WTC11 (cell line): ENCODE measurements at regions not wholly inside any gene's neighbourhood (a gene's known extent, or its start where the extent isn't known, plus 50 kb on each side); places are given as distances from the start of the nearest gene placed in this dataset.

Experiments used
- ATAC-seq: fragments of 200-7000 bp; cut with Tn5 transposase; 2 replicates; pipeline ENCODE4 v1.10.0; 2021; ENCODE audit warnings: mild to moderate bottlenecking, moderate library complexity
- CTCF ChIA-PET: fragments of 300-600 bp; sonication (Branson Sonifier 250); formaldehyde crosslinking; loops from one replicate; lab custom pipeline; 2021; ENCODE audit warnings: antibody characterized with exemption; lab: Charles Lee
- POLR2A ChIA-PET: fragments of 350-600 bp; sonication (Branson Sonifier 250); formaldehyde crosslinking; loops from one replicate; lab custom pipeline; 2021; ENCODE audit warnings: antibody characterized with exemption; lab: Charles Lee
- DNase-seq: peaks from one replicate; pipeline ENCODE4 v3.0.0; 2021; ENCODE audit warnings: low spot score
- H3K27ac Mint-ChIP-seq: 2 replicates; pipeline ENCODE4 v1.8.0; 2021; ENCODE audit warnings: mixed read lengths
- H3K27me3 Mint-ChIP-seq: 2 replicates; pipeline ENCODE4 v1.8.0; 2021; ENCODE audit warnings: low read depth, mild to moderate bottlenecking, moderate library complexity, mixed read lengths
- H3K36me3 Mint-ChIP-seq: 2 replicates; pipeline ENCODE4 v1.8.0; 2021; ENCODE audit warnings: mixed read lengths
- H3K4me1 Mint-ChIP-seq: 2 replicates; pipeline ENCODE4 v1.8.0; 2022; ENCODE audit warnings: mixed read lengths
- H3K4me3 Mint-ChIP-seq: 2 replicates; pipeline ENCODE4 v1.8.0; 2021; ENCODE audit warnings: mild to moderate bottlenecking, moderate library complexity, mixed read lengths
- H3K9me3 Mint-ChIP-seq: 2 replicates; pipeline ENCODE4 v1.8.0; 2021; ENCODE audit warnings: mixed read lengths
- E2F4 ChIP-seq: sonication (generic); formaldehyde crosslinking; IDR thresholded peaks from 2 replicates; pipeline ENCODE4 v1.8.1; 2022; ENCODE audit warnings: low read depth, mild to moderate bottlenecking, moderate library complexity, missing genetic modification reagents, borderline replicate concordance
- E2F5 ChIP-seq: sonication (generic); formaldehyde crosslinking; IDR thresholded peaks from 2 replicates; pipeline ENCODE4 v1.8.1; 2022; ENCODE audit warnings: mild to moderate bottlenecking, moderate library complexity, missing genetic modification reagents
- ELF4 ChIP-seq: sonication (generic); formaldehyde crosslinking; IDR thresholded peaks from 2 replicates; pipeline ENCODE4 v1.8.1; 2022; ENCODE audit warnings: low read depth, mild to moderate bottlenecking, moderate library complexity, missing genetic modification reagents
- GRHL2 ChIP-seq: fragments of 250-450 bp; sonication (Bioruptor Pico); IDR thresholded peaks from 2 replicates; pipeline ENCODE4 v1.8.0; 2022; ENCODE audit warnings: mild to moderate bottlenecking, moderate library complexity; ENCODE audit not compliant: insufficient replicate concordance, severe bottlenecking
- JAZF1 ChIP-seq: fragments of 250-450 bp; sonication (Bioruptor Pico); IDR thresholded peaks from 2 replicates; pipeline ENCODE4 v1.9.0; 2021; ENCODE audit warnings: moderate library complexity, mild to moderate bottlenecking, inconsistent platforms
- JUN ChIP-seq: sonication (generic); formaldehyde crosslinking; IDR thresholded peaks from 2 replicates; pipeline ENCODE4 v1.8.0; 2023; ENCODE audit warnings: mild to moderate bottlenecking, missing genetic modification reagents
- MLX ChIP-seq: sonication (generic); formaldehyde crosslinking; IDR thresholded peaks from 2 replicates; pipeline ENCODE4 v1.8.1; 2023; ENCODE audit warnings: mild to moderate bottlenecking, missing genetic modification reagents, moderate library complexity
- PRDM15 ChIP-seq: sonication (generic); formaldehyde crosslinking; IDR thresholded peaks from 2 replicates; pipeline ENCODE4 v1.8.0; 2022; ENCODE audit warnings: missing genetic modification reagents
- SOX15 ChIP-seq: fragments of 250-450 bp; sonication (Bioruptor Pico); IDR thresholded peaks from 2 replicates; pipeline ENCODE4 v1.9.0; 2021; ENCODE audit warnings: mild to moderate bottlenecking
- STAT6 ChIP-seq: sonication (generic); formaldehyde crosslinking; conservative IDR thresholded peaks from 2 replicates; pipeline ENCODE4 v1.8.1; 2023; ENCODE audit warnings: mild to moderate bottlenecking, low read depth, missing genetic modification reagents, moderate library complexity
- TCF7 ChIP-seq: sonication (generic); formaldehyde crosslinking; IDR thresholded peaks from 2 replicates; pipeline ENCODE4 v1.8.0; 2022; ENCODE audit warnings: mild to moderate bottlenecking, low read depth, missing genetic modification reagents, moderate library complexity
- TEAD1 ChIP-seq: sonication (generic); formaldehyde crosslinking; IDR thresholded peaks from 2 replicates; pipeline ENCODE4 v1.8.0; 2022; ENCODE audit warnings: mild to moderate bottlenecking, missing genetic modification reagents
- ZNF121 ChIP-seq: sonication (generic); formaldehyde crosslinking; IDR thresholded peaks from 2 replicates; pipeline ENCODE4 v1.8.0; 2023; ENCODE audit warnings: missing genetic modification reagents
- ZNF425 ChIP-seq: fragments of 250-450 bp; sonication (Bioruptor Pico); conservative IDR thresholded peaks from 2 replicates; pipeline ENCODE4 v1.9.0; 2021; ENCODE audit warnings: mild to moderate bottlenecking

GRCh38 chr3:124243177-124243859 lies 251.4 kb upstream of the ROPN1 start:
- ChIA-PET CTCF (no interaction called here), POLR2A (no interaction called here)
- no peak for TF ChIP-seq TEAD1 (CRISPR knock-in tag)
- H3K27ac Mint-ChIP-seq: no peak overlapping the region
- no peaks in the 10 kb centered on the region for H3K9me3 Mint-ChIP-seq
- DNase-seq (no peak), ATAC-seq (no peak)
- H3K4me1 Mint-ChIP-seq: no peaks in the 10 kb centered on the region
- H3K27me3 Mint-ChIP-seq: no peaks in the 10 kb centered on the region; the same call in 1 of the 2 replicates
- H3K4me3 Mint-ChIP-seq: no peak overlapping the region
- no peaks in the 10 kb centered on the region for H3K36me3 Mint-ChIP-seq

GRCh38 chr3:124246376-124246775 lies 254.5 kb upstream of the ROPN1 start:
- Mint-ChIP-seq H3K4me3 (no peak overlapping the region), H3K36me3 (no peaks in the 10 kb centered on the region), H3K9me3 (no peaks in the 10 kb centered on the region), H3K27me3 (no peaks in the 10 kb centered on the region; the same call in 1 of the 2 replicates), H3K27ac (no peak overlapping the region), H3K4me1 (peaks cover 12% of the 10 kb centered on the region)
- no peak for ATAC-seq
- ChIA-PET POLR2A (no interaction called here), CTCF (interaction anchor here (0.7 to 1.7 kb wide), 15 partner anchors 12 to 564 kb away, joined by 3 to 15 read pairs (median 3); partner anchors contain the start of gene KALRN)
- no peak for DNase-seq
- TF ChIP-seq PRDM15: no peak
- no peak for TF ChIP-seq TCF7

GRCh38 chr3:124246949-124247348 lies 255.0 kb upstream of the ROPN1 start:
- DNase-seq (peak; percentile 21), ATAC-seq (peak; percentile 69)
- Mint-ChIP-seq H3K27me3 (no peaks in the 10 kb centered on the region; the same call in 1 of the 2 replicates), H3K4me1 (peaks cover 12% of the 10 kb centered on the region), H3K9me3 (no peaks in the 10 kb centered on the region), H3K27ac (no peak overlapping the region), H3K4me3 (no peak overlapping the region), H3K36me3 (no peaks in the 10 kb centered on the region)
- POLR2A ChIA-PET: no interaction called here
- CTCF ChIA-PET: interaction anchor here (0.6 to 1.7 kb wide), 23 partner anchors 11 to 565 kb away, joined by 3 to 15 read pairs (median 3); partner anchors contain the start of gene KALRN
- TF ChIP-seq JUN (CRISPR knock-in tag) (no peak), ZNF121 (CRISPR knock-in tag) (no peak), JAZF1 (no peak), GRHL2 (CRISPR knock-in tag) (no peak), ELF4 (no peak), TCF7 (no peak), E2F5 (no peak), E2F4 (CRISPR knock-in tag) (no peak), ZNF425 (CRISPR knock-in tag) (no peak), MLX (CRISPR knock-in tag) (no peak), STAT6 (CRISPR knock-in tag) (no peak), SOX15 (CRISPR knock-in tag) (no peak), PRDM15 (no peak)
